Activated T-helper 1 cell treated with anti-CD3 and anti-CD28 coated beads, Interleukin-12 subunit alpha, Interleukin-12 subunit beta, Interleukin-2, Interleukin-4 antibody, amounts not matched to agents 30 ng/mL and 10 ng/mL and 1 ng/mL, durations not matched to agents 14 hours and 24 hours and 36 hours (primary cell): ENCODE measurements at regions not wholly inside any gene's neighbourhood (a gene's known extent, or its start where the extent isn't known, plus 50 kb on each side); places are given as distances from the start of the nearest gene placed in this dataset.
"Not testable (repeated sequence)": the region's sequence is repeated elsewhere in the genome, so short reads cannot be mapped to it uniquely, and the experiment has no call there.

Source experiments
- DNase-seq: peaks from one replicate; pipeline ENCODE4 v3.0.0; 2021; ENCODE audit warnings: low spot score
- H3K27ac Mint-ChIP-seq: one replicate; pipeline ENCODE4 v1.8.0; 2021; ENCODE audit warnings: mild to moderate bottlenecking, mixed read lengths
- H3K27me3 Mint-ChIP-seq: one replicate; pipeline ENCODE4 v1.8.0; 2022; ENCODE audit warnings: mild to moderate bottlenecking, moderate library complexity, mixed read lengths; ENCODE audit not compliant: insufficient read depth
- H3K36me3 Mint-ChIP-seq: one replicate; pipeline ENCODE4 v1.8.0; 2021; ENCODE audit warnings: low read depth, mixed read lengths
- H3K4me1 Mint-ChIP-seq: one replicate; pipeline ENCODE4 v1.8.0; 2021; ENCODE audit warnings: low read depth, mixed read lengths
- H3K4me3 Mint-ChIP-seq: one replicate; pipeline ENCODE4 v1.8.0; 2021; ENCODE audit warnings: mild to moderate bottlenecking, moderate library complexity, mixed read lengths
- H3K9me3 Mint-ChIP-seq: one replicate; pipeline ENCODE4 v1.8.0; 2021; ENCODE audit warnings: mixed read lengths
- intact Hi-C: fragments of 100-400 bp; cut with micrococcal nuclease; formaldehyde crosslinking; loops from one replicate; pipeline ENCODE4 v1.15.1; 2024

DNA sequence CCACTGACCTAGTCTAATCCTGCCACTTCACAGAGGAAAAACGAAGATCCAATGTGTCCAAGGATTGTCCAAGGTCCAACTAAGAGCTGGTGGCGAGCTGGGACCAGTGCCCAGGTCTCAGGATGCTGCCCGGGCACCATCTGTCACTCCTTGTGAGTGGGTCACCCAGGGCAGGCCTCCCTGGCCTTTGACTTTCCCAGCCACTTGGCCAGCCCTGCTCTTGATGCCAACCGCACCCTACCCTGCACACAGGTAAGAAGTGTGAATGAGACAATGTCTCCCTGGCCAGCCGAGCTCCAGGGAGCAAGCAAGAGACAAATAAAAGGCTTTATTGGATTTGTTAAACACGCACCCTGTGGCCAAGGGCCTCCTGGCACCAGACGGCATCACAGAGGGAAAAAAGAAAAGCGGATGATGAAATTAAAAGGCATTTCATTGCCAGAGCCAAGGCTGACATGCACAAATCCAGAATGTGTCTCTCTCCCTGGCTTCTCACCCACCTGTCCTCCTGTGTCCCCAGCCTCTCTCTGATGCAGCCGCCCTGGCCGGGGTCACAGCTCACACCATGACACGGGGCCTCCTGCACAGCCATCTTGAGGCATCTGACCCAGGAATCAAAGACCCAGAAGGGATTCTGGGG is 72.8 kb downstream of the CAMK2N1 start:
- intact Hi-C loops = no loop called here
- no peak for DNase-seq
- Mint-ChIP-seq H3K9me3 (no peaks in the 10 kb centered on the region), H3K36me3 (no peaks in the 10 kb centered on the region), H3K27ac (no peak overlapping the region), H3K27me3 (peaks cover 5% of the 10 kb centered on the region), H3K4me1 (peaks cover 5% of the 10 kb centered on the region), H3K4me3 (no peak overlapping the region)

DNA sequence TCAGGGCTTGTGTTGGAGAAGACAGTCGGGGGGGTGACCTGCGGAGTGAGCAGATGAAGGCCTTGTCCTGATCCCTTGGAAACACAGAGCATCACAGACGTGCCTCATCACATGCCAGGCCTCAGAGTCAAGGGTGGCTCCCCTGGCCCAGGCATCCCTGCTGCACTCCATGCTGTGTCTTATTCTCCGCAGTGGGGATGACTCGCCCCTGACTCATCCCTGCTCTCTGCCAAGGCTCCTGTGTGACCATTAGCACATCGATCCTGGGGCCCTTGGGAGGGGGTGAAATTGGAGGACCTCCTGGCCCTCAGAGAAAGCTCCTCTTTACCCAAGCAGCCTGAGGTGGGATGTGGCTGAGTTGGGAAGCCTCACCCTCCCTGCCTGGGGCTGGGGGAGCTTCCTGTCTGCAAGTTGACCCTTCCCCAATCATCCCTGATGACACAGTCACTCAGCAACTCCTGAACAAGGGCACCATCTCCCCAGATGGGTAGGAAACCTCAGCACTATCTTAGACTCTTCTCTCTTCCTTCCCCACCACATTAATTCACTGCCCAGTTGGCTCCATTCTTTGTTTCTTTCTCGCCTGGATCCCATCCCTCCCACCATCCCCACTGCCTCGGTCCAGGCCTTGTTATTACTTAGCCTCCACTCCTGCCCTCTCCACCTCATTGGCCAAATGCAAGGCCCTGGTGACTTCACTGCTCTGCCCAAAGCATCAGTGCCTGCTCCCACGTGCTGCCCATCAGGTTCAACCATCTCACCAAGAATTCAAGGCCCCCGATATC is 74.6 kb downstream of the CAMK2N1 start:
- H3K4me1 Mint-ChIP-seq = peaks cover 5% of the 10 kb centered on the region
- no peak for DNase-seq
- H3K27ac Mint-ChIP-seq = no peak overlapping the region
- no peaks in the 10 kb centered on the region for H3K36me3 Mint-ChIP-seq
- H3K9me3 Mint-ChIP-seq = no peaks in the 10 kb centered on the region
- peaks cover 12% of the 10 kb centered on the region for H3K27me3 Mint-ChIP-seq
- no peak overlapping the region for H3K4me3 Mint-ChIP-seq
- intact Hi-C loops = no loop called here

DNA sequence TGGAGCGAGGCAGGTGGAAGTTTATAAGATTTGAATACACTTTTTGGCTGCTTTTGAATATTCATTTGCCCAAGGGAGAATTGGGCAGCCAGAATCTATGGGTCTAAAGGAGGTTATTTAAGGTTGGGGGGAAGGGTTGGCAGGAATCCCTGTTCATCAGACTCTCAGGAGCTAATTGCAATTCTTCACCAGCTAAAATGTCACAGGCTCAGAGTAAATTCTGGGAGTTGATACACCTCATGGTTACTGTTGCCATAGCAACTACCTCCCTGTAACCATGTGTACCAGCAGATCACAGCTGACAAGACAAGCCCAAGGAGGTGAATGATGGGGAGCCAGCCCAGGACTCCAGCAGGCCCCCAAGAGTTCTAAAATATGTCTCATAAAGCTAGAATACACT is 75.5 kb downstream of the CAMK2N1 start:
- Mint-ChIP-seq H3K27ac (no peak overlapping the region), H3K4me3 (no peak overlapping the region), H3K4me1 (peaks cover 5% of the 10 kb centered on the region), H3K9me3 (no peaks in the 10 kb centered on the region), H3K27me3 (peaks cover 16% of the 10 kb centered on the region), H3K36me3 (no peaks in the 10 kb centered on the region)
- DNase-seq = no peak
- intact Hi-C loops = no loop called here

DNA sequence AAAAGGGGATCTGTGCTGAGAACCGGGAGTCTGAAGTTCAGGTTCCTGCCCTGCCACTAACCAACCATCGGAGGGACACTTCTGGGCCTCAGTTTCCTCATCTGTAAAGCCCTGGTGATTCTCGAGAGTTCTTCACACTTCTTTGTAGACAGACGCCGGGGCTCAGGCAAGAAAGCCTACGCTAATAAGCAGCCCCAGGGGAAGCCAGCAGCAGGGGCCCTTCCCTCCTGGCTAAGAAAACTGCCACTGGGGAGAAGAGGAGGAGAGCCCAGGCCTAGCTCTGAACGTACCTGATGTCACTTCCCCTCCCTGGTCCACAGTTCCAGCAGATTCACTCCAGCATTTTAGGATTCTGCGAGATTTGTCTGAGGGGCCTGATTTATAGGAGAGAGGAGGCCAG is 76.0 kb downstream of the CAMK2N1 start:
- Mint-ChIP-seq H3K4me1 (peaks cover 5% of the 10 kb centered on the region), H3K9me3 (no peaks in the 10 kb centered on the region), H3K4me3 (no peak overlapping the region), H3K27ac (no peak overlapping the region), H3K27me3 (peaks cover 16% of the 10 kb centered on the region), H3K36me3 (no peaks in the 10 kb centered on the region)
- DNase-seq = no peak
- intact Hi-C loops = no loop called here

- intact Hi-C loops = no loop called here
Observed at GRCh38 chr1:20409012-20409411, 77.0 kb downstream of the CAMK2N1 start.

DNA sequence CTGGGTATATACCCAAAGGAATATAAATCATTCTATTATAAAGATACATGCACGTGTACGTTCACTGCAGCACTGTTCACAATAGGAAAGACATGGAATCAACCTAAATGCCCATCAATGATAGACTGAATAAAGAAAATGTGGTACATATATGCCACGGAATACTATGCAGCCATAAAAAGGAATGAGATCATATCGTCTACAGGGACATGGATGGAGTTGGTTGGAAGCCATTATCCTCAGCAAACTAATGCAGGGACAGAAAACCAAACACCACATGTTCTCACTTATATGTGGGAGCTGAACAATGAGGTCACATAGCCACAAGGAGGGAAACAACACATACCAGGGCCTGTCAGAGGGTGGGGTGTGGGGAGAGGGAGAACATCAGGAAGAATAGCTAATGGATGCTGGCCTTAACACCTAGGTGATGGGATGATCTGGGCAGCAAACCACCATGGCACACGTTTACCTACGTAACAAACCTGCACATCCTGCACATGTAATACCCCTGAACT is 77.8 kb downstream of the CAMK2N1 start:
- H3K9me3 Mint-ChIP-seq, intact Hi-C loops, H3K4me3 Mint-ChIP-seq, H3K4me1 Mint-ChIP-seq, DNase-seq, H3K36me3 Mint-ChIP-seq, H3K27ac Mint-ChIP-seq: not testable (repeated sequence)
- peaks cover 26% of the 10 kb centered on the region for H3K27me3 Mint-ChIP-seq

More at GRCh38 chr1:20409012-20409411, 77.0 kb downstream of the CAMK2N1 start:
- H3K27ac Mint-ChIP-seq = no peak overlapping the region
- H3K36me3 Mint-ChIP-seq = no peaks in the 10 kb centered on the region
- H3K27me3 Mint-ChIP-seq = peaks cover 21% of the 10 kb centered on the region
- H3K4me1 Mint-ChIP-seq = peaks cover under 1% of the 10 kb centered on the region
- no peak for DNase-seq
- no peaks in the 10 kb centered on the region for H3K9me3 Mint-ChIP-seq
- no peak overlapping the region for H3K4me3 Mint-ChIP-seq

- H3K9me3 Mint-ChIP-seq = no peaks in the 10 kb centered on the region
- H3K27ac Mint-ChIP-seq = no peak overlapping the region
- H3K27me3 Mint-ChIP-seq = peaks cover 35% of the 10 kb centered on the region
- no peak for DNase-seq
- H3K4me1 Mint-ChIP-seq = no peaks in the 10 kb centered on the region
- H3K36me3 Mint-ChIP-seq = no peaks in the 10 kb centered on the region
- H3K4me3 Mint-ChIP-seq = no peak overlapping the region
- intact Hi-C loops = no loop called here
Observed at GRCh38 chr1:20405893-20406604, 80.0 kb downstream of the CAMK2N1 start.

- no peaks in the 10 kb centered on the region for H3K4me1 Mint-ChIP-seq
- no peak overlapping the region for H3K27ac Mint-ChIP-seq
- H3K36me3 Mint-ChIP-seq = no peaks in the 10 kb centered on the region
- no peak for DNase-seq
- peaks cover 35% of the 10 kb centered on the region for H3K27me3 Mint-ChIP-seq
- no peak overlapping the region for H3K4me3 Mint-ChIP-seq
- no peaks in the 10 kb centered on the region for H3K9me3 Mint-ChIP-seq
- intact Hi-C loops = no loop called here
Observed at GRCh38 chr1:20405051-20405754, 80.8 kb downstream of the CAMK2N1 start.
